A549 (cell line): ENCODE measurements at regions not wholly inside any gene's neighbourhood (a gene's known extent, or its start where the extent isn't known, plus 50 kb on each side); places are given as distances from the start of the nearest gene placed in this dataset.

Experiments
- ATAC-seq, 2 experiments: fragments of 200-7000 bp in 1 of 2; fragments of >200 bp in 1 of 2; cut with Nextera tagmentation in 1 of 2; cut with Tn5 transposase in 1 of 2; 3 replicates each; pipeline versions ENCODE4 v1.8.0 to v1.9.1; 2018 to 2020; ENCODE audit warnings: mild to moderate bottlenecking in 1 of 2, moderate library complexity in 1 of 2
- CTCF ChIA-PET: fragments of 300-600 bp; sonication (Branson Sonifier 250); formaldehyde crosslinking; extraction: SDS; loops from one replicate; lab custom pipeline; 2021; ENCODE audit warnings: antibody characterized with exemption, inconsistent platforms; lab: Yijun Ruan, JAX
- POLR2A ChIA-PET: fragments of 350-600 bp; formaldehyde crosslinking; extraction: SDS; loops from one replicate; lab custom pipeline; 2021; ENCODE audit warnings: antibody characterized with exemption, inconsistent platforms; lab: Yijun Ruan, JAX
- DNase-seq, 2 experiments: peaks; one replicate each; pipeline versions ENCODE4 v3.0.0 to v3.0.0-alpha.2; 2011 to 2016; ENCODE audit warnings: low read depth in 1 of 2, low spot score in 1 of 2
- FAIRE-seq: peaks from 2 replicates; lab custom pipeline; 2011; peaks lifted over from hg19 to GRCh38; lab: Jason Lieb, UNC
- H3K27ac ChIP-seq, 2 experiments: fragments of >200 bp; sonication (Bioruptor Twin); formaldehyde crosslinking; 3 replicates each; pipeline ENCODE4 v1.5.1; 2016 to 2017
- H3K4me1 ChIP-seq: fragments of >200 bp; sonication (Bioruptor Twin); formaldehyde crosslinking; 3 replicates; pipeline ENCODE4 v1.6.1; 2016
- H3K4me2 ChIP-seq: fragments of >200 bp; sonication (Bioruptor Twin); formaldehyde crosslinking; 3 replicates; pipeline ENCODE4 v1.6.1; 2016
- H3K4me3 ChIP-seq: fragments of >200 bp; sonication (Bioruptor Twin); formaldehyde crosslinking; 3 replicates; pipeline ENCODE4 v1.5.1; 2016
- H3K9me3 ChIP-seq: fragments of >200 bp; sonication (Bioruptor Twin); formaldehyde crosslinking; 3 replicates; pipeline ENCODE4 v1.6.1; 2016
- ATOH8 ChIP-seq: fragments of 250-450 bp; sonication (Bioruptor Pico); IDR thresholded peaks from 2 replicates; pipeline ENCODE4 v1.5.0; 2020; ENCODE audit warnings: low read depth, mild to moderate bottlenecking, moderate library complexity
- BHLHE40 ChIP-seq: IDR thresholded peaks from 2 replicates; pipeline ENCODE4 v1.6.1; 2012; ENCODE audit warnings: low read depth, low read length, inconsistent platforms
- CEBPB ChIP-seq, 2 experiments: fragments of >200 bp in 1 of 2; sonication (Bioruptor Twin) in 1 of 2; formaldehyde crosslinking in 1 of 2; IDR thresholded peaks; 2 replicates each; pipeline ENCODE4 v1.6.1; 2012 to 2016
- E2F6 ChIP-seq: IDR thresholded peaks from 2 replicates; pipeline ENCODE4 v1.6.1; 2012; ENCODE audit warnings: low read depth, borderline replicate concordance
- ELK1 ChIP-seq: fragments of 150-350 bp; IDR thresholded peaks from 2 replicates; pipeline ENCODE4 v1.6.1; 2014; ENCODE audit warnings: low read depth, mild to moderate bottlenecking, low read length
- ESRRA ChIP-seq: fragments of 150-350 bp; IDR thresholded peaks from 2 replicates; pipeline ENCODE4 v1.6.1; 2014; ENCODE audit warnings: mild to moderate bottlenecking, low read length, borderline replicate concordance
- FOSL2 ChIP-seq, 2 experiments: fragments of 450-650 bp in 1 of 2; fragments of >200 bp in 1 of 2; sonication (Bioruptor Twin) in 1 of 2; formaldehyde crosslinking; IDR thresholded peaks; 2 replicates each; pipeline versions ENCODE4 v1.5.0 to v1.6.1; 2016 to 2020; ENCODE audit warnings: mild to moderate bottlenecking in 1 of 2, moderate library complexity in 1 of 2
- FOXS1 ChIP-seq: fragments of 250-450 bp; sonication (Bioruptor Pico); IDR thresholded peaks from 2 replicates; pipeline ENCODE4 v1.5.0; 2020; ENCODE audit warnings: mild to moderate bottlenecking, moderate library complexity
- GATA3 ChIP-seq: IDR thresholded peaks from 2 replicates; pipeline ENCODE4 v1.6.1; 2012; ENCODE audit warnings: borderline replicate concordance
- HDAC2 ChIP-seq: fragments of 200-600 bp; sonication (generic); IDR thresholded peaks from 2 replicates; pipeline ENCODE4 v1.6.1; 2016
- HEYL ChIP-seq: fragments of 250-450 bp; sonication (Bioruptor Pico); IDR thresholded peaks from 2 replicates; pipeline ENCODE4 v1.8.0; 2021; ENCODE audit warnings: mild to moderate bottlenecking, moderate library complexity
- HMGXB4 ChIP-seq: fragments of 250-450 bp; sonication (Bioruptor Pico); IDR thresholded peaks from 2 replicates; pipeline ENCODE4 v1.5.0; 2021; ENCODE audit warnings: mild to moderate bottlenecking, moderate library complexity, borderline replicate concordance
- JUNB ChIP-seq: fragments of >200 bp; sonication (Bioruptor Twin); formaldehyde crosslinking; IDR thresholded peaks from 2 replicates; pipeline ENCODE4 v1.6.1; 2016
- PBX3 ChIP-seq: IDR thresholded peaks from 2 replicates; pipeline ENCODE4 v1.6.1; 2012
- POLR2A ChIP-seq: IDR thresholded peaks from 2 replicates; pipeline ENCODE4 v1.6.1; 2012; ENCODE audit warnings: mild to moderate bottlenecking, low read length
- RAD21 ChIP-seq, 2 experiments: fragments of >200 bp in 1 of 2; sonication (Bioruptor Twin) in 1 of 2; formaldehyde crosslinking in 1 of 2; IDR thresholded peaks in 1 of 2; conservative IDR thresholded peaks in 1 of 2; 2 replicates in 1 of 2; 3 replicates in 1 of 2; pipeline ENCODE4 v1.6.1; 2012 to 2018; ENCODE audit warnings: inconsistent platforms in 1 of 2
- RARB ChIP-seq: fragments of 250-450 bp; sonication (Bioruptor Pico); IDR thresholded peaks from 2 replicates; pipeline ENCODE4 v1.8.0; 2021; ENCODE audit warnings: mild to moderate bottlenecking, moderate library complexity
- REST ChIP-seq: fragments of 200-600 bp; sonication (generic); IDR thresholded peaks from 2 replicates; pipeline ENCODE4 v1.6.1; 2016; ENCODE audit warnings: antibody characterized with exemption, mild to moderate bottlenecking, moderate library complexity
- RFX5 ChIP-seq: fragments of 450-650 bp; IDR thresholded peaks from 2 replicates; pipeline ENCODE4 v1.7.1; 2014; ENCODE audit warnings: antibody characterized with exemption, mild to moderate bottlenecking, moderate library complexity
- SMC3 ChIP-seq: fragments of >200 bp; sonication (Bioruptor Twin); formaldehyde crosslinking; IDR thresholded peaks from 3 replicates; pipeline ENCODE4 v1.6.1; 2018; ENCODE audit warnings: inconsistent platforms
- SREBF2 ChIP-seq: fragments of 450-650 bp; IDR thresholded peaks from 2 replicates; pipeline ENCODE4 v1.6.1; 2014; ENCODE audit warnings: mild to moderate bottlenecking, moderate library complexity
- USF2 ChIP-seq: fragments of 450-650 bp; IDR thresholded peaks from 2 replicates; pipeline ENCODE4 v1.6.1; 2014; ENCODE audit warnings: antibody characterized with exemption
- ZC3H11A ChIP-seq: fragments of 450-650 bp; IDR thresholded peaks from 2 replicates; pipeline ENCODE4 v1.6.1; 2014; ENCODE audit warnings: antibody characterized with exemption, mild to moderate bottlenecking
- ZFP36 ChIP-seq: fragments of 450-650 bp; IDR thresholded peaks from 2 replicates; pipeline ENCODE4 v1.6.1; 2014; ENCODE audit warnings: borderline replicate concordance; ENCODE audit not compliant: partially characterized antibody
- ZNF302 ChIP-seq: fragments of 250-450 bp; sonication (Bioruptor Pico); IDR thresholded peaks from 2 replicates; pipeline ENCODE4 v1.9.0; 2021; ENCODE audit warnings: inconsistent platforms, mild to moderate bottlenecking, moderate library complexity
- ZSCAN20 ChIP-seq: fragments of 250-450 bp; sonication (Bioruptor Pico); IDR thresholded peaks from 2 replicates; pipeline ENCODE4 v1.8.0; 2022; ENCODE audit warnings: mild to moderate bottlenecking, moderate library complexity

GRCh38 chr15:62929000-62929357 is 113.6 kb upstream of the TPM1 start:
- peak; percentile 64 to 76 for ATAC-seq
- peak overlapping the region; percentile 68 for H3K4me2 ChIP-seq
- no peak overlapping the region for H3K4me3 ChIP-seq
- FAIRE-seq, result peak; percentile 99
- DNase-seq, result peak; percentile 55 to 72
- TF ChIP-seq E2F6, result 0 out of 2 replicates have a peak, but pooled peaks have one; percentile 15
- TF ChIP-seq SREBF2, result no peak
- TF ChIP-seq ZC3H11A, result no peak
- 0 out of 4 replicates have a peak, but pooled peaks of 1 of the 2 experiments have one; percentile 12 for TF ChIP-seq CEBPB (IDR thresholded peaks at IDR 0.05)
- TF ChIP-seq JUNB, result 0 out of 2 replicates have a peak, but pooled peaks have one; percentile 29
- TF ChIP-seq ATOH8 (CRISPR knock-in tag), result no peak
- no peak for TF ChIP-seq RARB (CRISPR knock-in tag)
- no peak for TF ChIP-seq HEYL (CRISPR knock-in tag)
- no peak for TF ChIP-seq BHLHE40
- TF ChIP-seq GATA3, result 0 out of 2 replicates have a peak, but pooled peaks have one; percentile 10
- TF ChIP-seq FOSL2 (IDR thresholded peaks at IDR 0.05), result peak; percentile 48; the same call in 1 of the 2 replicates
- peak; percentile 87 for TF ChIP-seq FOSL2 (CRISPR knock-in tag; IDR thresholded peaks at IDR 0.05)
- no peak for TF ChIP-seq ESRRA
- no peak for TF ChIP-seq FOXS1
- no peak for TF ChIP-seq USF2
- no peak for TF ChIP-seq ZSCAN20 (CRISPR knock-in tag)
- TF ChIP-seq ZFP36, result no peak
- no peak for TF ChIP-seq ZNF302 (CRISPR knock-in tag)
- no peak for TF ChIP-seq RAD21 (conservative IDR thresholded peaks at IDR 0.05 in 1 of 2, IDR thresholded peaks at IDR 0.05 in 1 of 2)
- TF ChIP-seq ELK1, result no peak
- no peak for TF ChIP-seq PBX3
- no peak for TF ChIP-seq SMC3
- no peak for TF ChIP-seq HDAC2
- no peak for TF ChIP-seq RFX5
- no peak for TF ChIP-seq REST
- no peak for TF ChIP-seq POLR2A
- TF ChIP-seq HMGXB4 (CRISPR knock-in tag), result no peak
- CTCF ChIA-PET, result interaction anchor here (0.7 to 3.5 kb wide), 15 partner anchors 10 to 186 kb away, joined by 3 to 30 read pairs (median 6); partner anchors contain the start of gene TPM1
- POLR2A ChIA-PET, result interaction anchor here (0.7 to 2.2 kb wide), 7 partner anchors 12 to 119 kb away, joined by 4 to 11 read pairs (median 6); partner anchors contain the start of gene TPM1
- H3K27ac ChIP-seq, result peak overlapping the region; percentile 79 to 89
- 0 out of 3 replicates have a peak, but pooled peaks cover 7% of the 10 kb centered on the region for H3K9me3 ChIP-seq
- peaks cover 43% of the 10 kb centered on the region for H3K4me1 ChIP-seq
